ENCODE measurements at regions not wholly inside any gene's neighbourhood (a gene's known extent, or its start where the extent isn't known, plus 50 kb on each side); places are given as distances from the start of the nearest gene placed in this dataset.

DNA sequence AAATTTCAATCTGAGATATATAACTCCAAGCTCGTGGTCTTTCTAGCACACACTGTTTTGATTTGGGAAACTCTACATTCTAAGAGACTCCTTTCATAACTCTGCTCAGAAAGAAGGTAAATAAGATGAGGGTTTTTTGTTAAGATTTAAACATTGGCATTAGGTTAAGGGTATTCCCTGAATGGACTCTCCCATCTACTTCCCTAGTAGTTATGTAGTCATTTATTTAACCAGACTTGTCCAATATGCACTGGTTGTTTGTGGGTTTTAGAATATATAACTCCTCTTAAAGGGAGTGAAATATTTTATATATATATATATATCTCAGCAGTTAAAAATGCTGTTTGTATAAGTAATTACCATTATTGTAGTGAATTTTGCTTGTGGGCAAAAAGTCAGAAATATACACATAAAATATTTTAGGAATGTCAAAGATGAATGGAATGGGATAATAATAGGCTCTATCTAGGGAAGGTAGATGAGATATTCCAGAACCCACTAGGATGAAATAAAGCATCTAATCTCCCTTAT, 61.5 kb upstream of the WDR75 start:
- TF ChIP-seq, protein P1, sequence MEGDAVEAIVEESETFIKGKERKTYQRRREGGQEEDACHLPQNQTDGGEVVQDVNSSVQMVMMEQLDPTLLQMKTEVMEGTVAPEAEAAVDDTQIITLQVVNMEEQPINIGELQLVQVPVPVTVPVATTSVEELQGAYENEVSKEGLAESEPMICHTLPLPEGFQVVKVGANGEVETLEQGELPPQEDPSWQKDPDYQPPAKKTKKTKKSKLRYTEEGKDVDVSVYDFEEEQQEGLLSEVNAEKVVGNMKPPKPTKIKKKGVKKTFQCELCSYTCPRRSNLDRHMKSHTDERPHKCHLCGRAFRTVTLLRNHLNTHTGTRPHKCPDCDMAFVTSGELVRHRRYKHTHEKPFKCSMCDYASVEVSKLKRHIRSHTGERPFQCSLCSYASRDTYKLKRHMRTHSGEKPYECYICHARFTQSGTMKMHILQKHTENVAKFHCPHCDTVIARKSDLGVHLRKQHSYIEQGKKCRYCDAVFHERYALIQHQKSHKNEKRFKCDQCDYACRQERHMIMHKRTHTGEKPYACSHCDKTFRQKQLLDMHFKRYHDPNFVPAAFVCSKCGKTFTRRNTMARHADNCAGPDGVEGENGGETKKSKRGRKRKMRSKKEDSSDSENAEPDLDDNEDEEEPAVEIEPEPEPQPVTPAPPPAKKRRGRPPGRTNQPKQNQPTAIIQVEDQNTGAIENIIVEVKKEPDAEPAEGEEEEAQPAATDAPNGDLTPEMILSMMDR (IDR thresholded peaks at IDR 0.05; ENCODE audit: low read length) = no peak
- no peak for TF ChIP-seq EZH2 (IDR thresholded peaks at IDR 0.05; ENCODE audit: borderline replicate concordance, low read length)
